Suprapubic skin (tissue), 4 donors: ENCODE measurements at regions not wholly inside any gene's neighbourhood (a gene's known extent, or its start where the extent isn't known, plus 50 kb on each side); places are given as distances from the start of the nearest gene placed in this dataset.

ENCODE experiments used
- DNase-seq, 2 donors: peaks; one replicate each; pipeline ENCODE4 v3.0.0-alpha.2; 2019; ENCODE audit warnings: low spot score in 2 of 2
- H3K27ac ChIP-seq: fragments of 200-600 bp; sonication (generic); one replicate; pipeline ENCODE4 v1.5.1; 2019
- H3K27me3 ChIP-seq: fragments of 200-600 bp; sonication (generic); one replicate; pipeline ENCODE4 v1.5.1; 2019
- H3K36me3 ChIP-seq: fragments of 200-600 bp; sonication (generic); one replicate; pipeline ENCODE4 v1.5.1; 2019
- H3K4me1 ChIP-seq: fragments of 200-600 bp; sonication (generic); one replicate; pipeline ENCODE4 v1.5.1; 2019
- H3K4me3 ChIP-seq: fragments of 200-600 bp; sonication (generic); one replicate; pipeline ENCODE4 v1.5.1; 2019; ENCODE audit warnings: mild to moderate bottlenecking
- H3K9me3 ChIP-seq: fragments of 200-600 bp; sonication (generic); one replicate; pipeline ENCODE4 v1.5.1; 2019
- EP300 ChIP-seq: sonication (generic); formaldehyde crosslinking; IDR thresholded peaks from one replicate; pipeline ENCODE4 v1.6.1; 2017; ENCODE audit warnings: antibody characterized with exemption
- POLR2A ChIP-seq, 2 donors: fragments of 450-650 bp; IDR thresholded peaks; one replicate each; pipeline ENCODE4 v1.6.1; 2017; ENCODE audit warnings: antibody characterized with exemption in 2 of 2, mild to moderate bottlenecking in 2 of 2, moderate library complexity in 2 of 2
- POLR2AphosphoS5 ChIP-seq, 3 donors: sonication (generic); formaldehyde crosslinking; IDR thresholded peaks; one replicate each; pipeline ENCODE4 v1.6.1; 2017; ENCODE audit warnings: antibody characterized with exemption in 3 of 3
- WGBS: methylation state at CpG from one replicate; pipeline ENCODE4 v1.1.5; 2018; 5-methylcytosine and 5-hydroxymethylcytosine counted together
- TF ChIP-seq, protein P1 (sequence below), 2 donors: fragments of 200-600 bp in 1 of 2; fragments of 450-650 bp in 1 of 2; sonication (generic) in 1 of 2; IDR thresholded peaks; one replicate each; pipeline ENCODE4 v1.5.1; 2016 to 2019; ENCODE audit warnings: antibody characterized with exemption in 2 of 2, mild to moderate bottlenecking in 1 of 2, moderate library complexity in 1 of 2

DNA sequence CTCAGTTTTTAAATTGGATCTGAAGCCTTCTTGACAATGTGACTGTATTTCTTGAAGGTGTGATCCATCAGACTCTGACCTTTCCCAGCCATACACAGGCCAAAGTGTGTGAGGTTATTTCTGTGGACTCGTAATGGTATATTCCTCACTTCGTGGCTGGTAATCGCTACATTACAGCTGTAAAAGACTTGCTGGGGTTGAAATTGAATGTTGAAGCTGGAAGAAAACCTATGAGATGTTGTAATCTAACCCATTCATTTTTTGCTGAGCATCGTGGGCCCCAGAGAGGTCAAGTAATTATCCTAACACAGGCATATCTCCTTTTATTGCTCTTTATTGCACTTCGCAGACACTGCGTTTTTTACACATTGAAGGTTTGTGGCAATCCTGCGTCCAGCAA, 405.6 kb upstream of the ZP4 start:
- WGBS, result 84% methylated on average over 7 of the region's 7 CpGs
- H3K27ac ChIP-seq, result no peak overlapping the region
- no peaks in the 10 kb centered on the region for H3K36me3 ChIP-seq
- TF ChIP-seq POLR2A (IDR thresholded peaks at IDR 0.05), result no peak
- no peak for TF ChIP-seq EP300
- no peak for TF ChIP-seq POLR2AphosphoS5 (IDR thresholded peaks at IDR 0.05)
- TF ChIP-seq, protein P1, sequence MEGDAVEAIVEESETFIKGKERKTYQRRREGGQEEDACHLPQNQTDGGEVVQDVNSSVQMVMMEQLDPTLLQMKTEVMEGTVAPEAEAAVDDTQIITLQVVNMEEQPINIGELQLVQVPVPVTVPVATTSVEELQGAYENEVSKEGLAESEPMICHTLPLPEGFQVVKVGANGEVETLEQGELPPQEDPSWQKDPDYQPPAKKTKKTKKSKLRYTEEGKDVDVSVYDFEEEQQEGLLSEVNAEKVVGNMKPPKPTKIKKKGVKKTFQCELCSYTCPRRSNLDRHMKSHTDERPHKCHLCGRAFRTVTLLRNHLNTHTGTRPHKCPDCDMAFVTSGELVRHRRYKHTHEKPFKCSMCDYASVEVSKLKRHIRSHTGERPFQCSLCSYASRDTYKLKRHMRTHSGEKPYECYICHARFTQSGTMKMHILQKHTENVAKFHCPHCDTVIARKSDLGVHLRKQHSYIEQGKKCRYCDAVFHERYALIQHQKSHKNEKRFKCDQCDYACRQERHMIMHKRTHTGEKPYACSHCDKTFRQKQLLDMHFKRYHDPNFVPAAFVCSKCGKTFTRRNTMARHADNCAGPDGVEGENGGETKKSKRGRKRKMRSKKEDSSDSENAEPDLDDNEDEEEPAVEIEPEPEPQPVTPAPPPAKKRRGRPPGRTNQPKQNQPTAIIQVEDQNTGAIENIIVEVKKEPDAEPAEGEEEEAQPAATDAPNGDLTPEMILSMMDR (IDR thresholded peaks at IDR 0.05), result no peak
- H3K27me3 ChIP-seq, result no peaks in the 10 kb centered on the region
- H3K4me1 ChIP-seq, result no peaks in the 10 kb centered on the region
- H3K9me3 ChIP-seq, result no peaks in the 10 kb centered on the region
- no peak overlapping the region for H3K4me3 ChIP-seq
- DNase-seq, result no peak

DNA sequence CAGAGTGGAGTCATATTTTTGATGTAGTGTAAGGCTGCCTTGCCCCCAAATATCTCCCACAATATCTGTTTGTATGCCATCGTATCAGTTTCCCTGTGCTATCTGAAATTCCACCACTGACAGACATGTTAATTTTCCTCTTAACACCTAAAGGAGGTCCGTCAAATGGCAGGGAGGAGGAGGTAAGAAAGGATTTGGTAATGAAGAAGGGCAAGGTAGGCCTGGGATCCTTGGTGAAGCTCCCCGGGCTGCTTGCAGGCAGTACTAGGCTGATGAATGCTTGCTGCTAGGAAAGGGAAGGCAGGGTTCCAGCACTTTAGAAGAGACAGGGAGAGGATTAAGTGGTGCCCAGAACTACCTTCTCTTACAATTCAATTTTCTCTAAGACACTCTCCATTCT, 402.4 kb upstream of the ZP4 start:
- Histone ChIP-seq H3K27me3 (no peaks in the 10 kb centered on the region), H3K9me3 (no peaks in the 10 kb centered on the region), H3K4me1 (no peaks in the 10 kb centered on the region), H3K4me3 (no peak overlapping the region), H3K27ac (no peak overlapping the region), H3K36me3 (no peaks in the 10 kb centered on the region)
- no peak for DNase-seq
- 86% methylated on average over 3 of the region's 3 CpGs for WGBS
- TF ChIP-seq POLR2A (IDR thresholded peaks at IDR 0.05) (no peak), EP300 (no peak), POLR2AphosphoS5 (IDR thresholded peaks at IDR 0.05) (no peak)
- TF ChIP-seq, protein P1 (IDR thresholded peaks at IDR 0.05), result no peak

DNA sequence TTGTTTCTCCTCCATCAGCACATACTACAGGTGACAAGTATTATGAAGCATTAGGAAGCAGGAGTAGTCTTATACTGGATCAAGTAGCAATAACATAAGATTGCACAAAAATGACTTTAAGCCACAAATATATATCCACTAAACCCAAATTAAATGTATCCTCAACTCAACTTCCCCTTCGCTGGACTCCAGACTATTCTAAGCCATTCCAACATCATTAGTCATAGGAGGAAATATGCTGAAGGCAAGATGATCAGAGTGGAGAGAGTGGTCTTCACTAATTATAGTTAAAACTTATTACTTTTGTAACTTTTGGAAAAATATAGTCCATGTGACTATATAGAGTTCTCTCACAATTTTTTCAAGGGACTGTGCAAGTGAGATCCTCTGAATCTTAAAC, 390.7 kb upstream of the ZP4 start:
- DNase-seq, result no peak
- H3K9me3 ChIP-seq, result peaks cover 8% of the 10 kb centered on the region
- TF ChIP-seq EP300 (no peak), POLR2A (IDR thresholded peaks at IDR 0.05) (no peak), POLR2AphosphoS5 (IDR thresholded peaks at IDR 0.05) (no peak)
- TF ChIP-seq, protein P1 (IDR thresholded peaks at IDR 0.05), result no peak
- no peaks in the 10 kb centered on the region for H3K27me3 ChIP-seq
- H3K4me1 ChIP-seq, result no peaks in the 10 kb centered on the region
- no peak overlapping the region for H3K4me3 ChIP-seq
- 69% methylated on average over 1 of the region's 1 CpG for WGBS
- no peak overlapping the region for H3K27ac ChIP-seq
- H3K36me3 ChIP-seq, result no peaks in the 10 kb centered on the region

DNA sequence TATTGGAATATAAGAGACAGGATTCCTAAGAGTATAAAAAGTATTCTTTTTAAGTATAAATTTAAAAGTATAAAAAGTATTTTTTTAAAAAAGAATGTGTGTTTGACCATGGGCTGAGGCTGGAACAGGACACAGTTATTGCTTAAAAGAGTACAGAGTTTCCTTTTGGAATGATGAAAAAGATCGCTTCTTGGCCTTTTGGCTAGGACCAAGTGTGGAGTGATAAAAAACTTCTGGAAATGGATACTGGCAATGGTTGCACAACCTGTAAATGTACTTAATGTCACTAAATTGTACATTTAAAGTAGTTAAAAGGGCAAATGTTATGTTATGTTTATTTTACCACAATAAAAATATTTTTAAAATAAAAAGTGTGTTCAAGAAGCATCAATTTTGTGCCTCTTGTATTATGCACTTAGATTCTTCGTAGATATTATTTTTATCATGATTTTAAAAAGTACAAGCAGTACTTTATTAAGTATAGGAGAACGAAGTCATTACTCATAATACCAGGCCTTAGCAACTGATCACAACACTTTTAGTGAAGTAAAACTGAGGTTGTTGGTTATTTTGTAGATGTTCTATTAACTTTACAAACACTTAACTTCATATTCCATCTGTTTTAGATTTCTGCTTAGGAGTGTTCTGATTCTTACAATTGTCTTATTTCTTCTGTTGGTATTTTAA, 389.1 kb upstream of the ZP4 start:
- Histone ChIP-seq H3K4me3 (no peak overlapping the region), H3K36me3 (no peaks in the 10 kb centered on the region), H3K9me3 (peaks cover 10% of the 10 kb centered on the region), H3K27me3 (no peaks in the 10 kb centered on the region), H3K4me1 (no peaks in the 10 kb centered on the region), H3K27ac (no peak overlapping the region)
- no peak for DNase-seq
- no peak for TF ChIP-seq POLR2AphosphoS5 (IDR thresholded peaks at IDR 0.05)
- WGBS, result 82% methylated on average over 3 of the region's 3 CpGs

DNA sequence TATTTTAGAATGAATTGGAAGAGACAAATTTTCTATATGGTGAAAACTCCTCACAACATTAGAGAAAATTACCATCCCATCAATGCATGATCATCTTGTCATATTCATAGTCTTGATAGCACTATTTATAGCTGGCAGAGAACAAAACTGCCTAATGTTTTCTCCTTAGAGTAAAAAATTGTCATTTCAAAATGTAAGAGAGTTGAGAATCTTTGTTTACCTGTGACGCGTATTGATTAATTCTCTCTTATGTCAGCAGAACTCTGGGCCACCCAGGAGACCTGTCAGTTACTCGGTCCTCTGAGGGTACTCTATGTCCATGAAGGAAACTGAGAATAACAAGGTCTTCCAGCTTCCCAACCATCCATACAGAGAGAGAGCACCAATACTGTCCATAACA, 381.4 kb upstream of the ZP4 start:
- 93% methylated on average over 3 of the region's 3 CpGs for WGBS

More for the DNA sequence above, 381.4 kb upstream of the ZP4 start:
- Histone ChIP-seq H3K36me3 (no peaks in the 10 kb centered on the region), H3K27me3 (no peaks in the 10 kb centered on the region), H3K27ac (no peak overlapping the region), H3K4me3 (no peak overlapping the region), H3K9me3 (peaks cover 10% of the 10 kb centered on the region), H3K4me1 (no peaks in the 10 kb centered on the region)
- DNase-seq, result no peak
- TF ChIP-seq, protein P1 (IDR thresholded peaks at IDR 0.05), result no peak
- TF ChIP-seq POLR2A (IDR thresholded peaks at IDR 0.05) (no peak), EP300 (no peak)
